ENCODE measurements at regions not wholly inside any gene's neighbourhood (a gene's known extent, or its start where the extent isn't known, plus 50 kb on each side); places are given as distances from the start of the nearest gene placed in this dataset.

DNA sequence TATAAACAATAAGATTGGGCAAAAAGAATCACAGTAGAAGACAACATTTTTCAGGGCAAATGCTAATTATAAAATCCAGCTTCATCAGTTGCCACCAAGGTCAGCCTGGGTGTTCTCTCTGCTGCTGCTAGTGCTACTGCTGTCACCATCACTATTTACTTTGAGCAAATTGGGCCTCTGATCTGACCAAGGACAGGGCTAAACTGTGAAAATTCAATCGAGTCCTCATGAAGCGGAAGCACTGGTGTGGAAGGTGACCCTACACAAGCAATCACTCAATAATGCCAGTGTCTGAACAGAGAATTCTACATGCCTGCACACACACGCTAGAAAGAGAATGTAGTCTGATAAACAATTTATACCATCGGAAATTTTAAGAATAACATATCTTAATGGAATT, 122.9 kb upstream of the TTC29 start:
- no peaks in the 10 kb centered on the region for H3K36me3 ChIP-seq (ENCODE audit: insufficient read depth, low read length)
- no peaks in the 10 kb centered on the region for H3K4me1 ChIP-seq (ENCODE audit: insufficient read depth, low read length)
- no peaks in the 10 kb centered on the region for H3K9me3 ChIP-seq (ENCODE audit: control insufficient read depth, insufficient read depth, low read length)
- no peak overlapping the region for H3K9ac ChIP-seq (ENCODE audit: low read depth, low read length)

DNA sequence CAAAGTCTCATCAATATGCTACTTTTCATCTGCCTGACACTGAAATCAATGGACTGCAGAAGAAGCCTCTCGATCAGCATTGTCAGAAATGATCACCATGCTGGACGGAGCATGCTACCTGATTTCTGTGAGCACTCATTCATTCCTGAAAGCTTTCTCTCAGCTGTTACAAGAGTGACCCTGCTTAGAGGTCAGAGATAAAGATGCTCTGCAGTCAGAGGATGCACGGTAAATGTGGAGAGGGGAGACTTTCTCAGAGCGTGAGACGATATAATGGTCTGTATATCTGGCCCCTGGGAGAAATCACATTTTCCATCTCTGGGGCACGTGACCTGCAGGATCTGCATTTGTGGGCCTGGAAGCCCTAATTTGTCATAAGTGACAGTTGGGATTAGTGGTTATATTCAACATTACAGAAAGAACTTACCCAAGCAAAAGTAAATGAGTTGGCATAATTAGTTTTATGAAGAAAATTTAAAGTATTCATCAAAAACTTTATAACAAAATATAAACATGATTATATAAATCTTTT, 125.6 kb upstream of the TTC29 start:
- no peak overlapping the region for H3K9ac ChIP-seq (ENCODE audit: low read depth, low read length)
- H3K4me1 ChIP-seq (ENCODE audit: insufficient read depth, low read length) = no peaks in the 10 kb centered on the region
- no peaks in the 10 kb centered on the region for H3K9me3 ChIP-seq (ENCODE audit: control insufficient read depth, insufficient read depth, low read length)
- no peaks in the 10 kb centered on the region for H3K36me3 ChIP-seq (ENCODE audit: insufficient read depth, low read length)

DNA sequence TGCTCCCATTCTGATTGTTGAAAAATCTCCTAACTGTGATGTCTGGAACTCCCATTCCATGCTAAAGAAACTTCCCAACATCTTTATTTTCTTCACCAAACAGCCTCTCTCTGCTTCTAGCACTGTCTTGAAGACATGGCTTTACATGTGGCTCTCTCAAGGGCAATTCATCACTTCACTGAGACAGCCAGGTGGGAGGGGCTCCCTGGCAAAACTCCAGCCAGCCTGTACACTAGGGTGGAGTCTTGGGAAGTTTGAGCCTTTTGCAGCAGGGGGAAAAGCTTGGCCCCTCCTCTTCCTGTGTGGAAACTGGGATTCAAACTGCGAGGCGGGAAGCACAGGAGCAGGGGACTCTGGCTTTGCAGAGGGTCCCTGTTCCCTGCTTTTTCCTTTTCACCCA, 130.5 kb upstream of the TTC29 start:
- H3K9me3 ChIP-seq (ENCODE audit: control insufficient read depth, insufficient read depth, low read length) = no peaks in the 10 kb centered on the region
- no peaks in the 10 kb centered on the region for H3K36me3 ChIP-seq (ENCODE audit: insufficient read depth, low read length)
- no peak overlapping the region for H3K9ac ChIP-seq (ENCODE audit: low read depth, low read length)
- H3K4me1 ChIP-seq (ENCODE audit: insufficient read depth, low read length) = no peaks in the 10 kb centered on the region

DNA sequence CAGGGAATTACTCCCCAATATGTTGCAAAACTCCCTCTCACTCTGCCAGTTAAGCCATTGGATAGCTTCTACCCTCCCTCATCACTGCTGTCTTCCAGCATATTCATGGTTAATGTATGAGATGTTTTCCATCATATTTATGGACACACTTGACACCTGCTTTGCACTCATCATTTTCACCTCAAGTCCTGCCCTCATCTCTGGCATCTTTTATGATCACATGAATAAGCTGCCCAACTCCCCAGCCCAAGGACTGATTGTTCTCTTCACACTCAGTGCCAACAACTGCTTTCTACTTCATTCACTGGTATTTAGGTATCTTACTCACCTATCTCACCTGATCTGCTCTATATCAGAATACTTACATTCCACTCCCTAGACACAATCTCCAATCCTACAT, 131.1 kb upstream of the TTC29 start:
- H3K36me3 ChIP-seq (ENCODE audit: insufficient read depth, low read length) = no peaks in the 10 kb centered on the region
- no peak overlapping the region for H3K9ac ChIP-seq (ENCODE audit: low read depth, low read length)

DNA sequence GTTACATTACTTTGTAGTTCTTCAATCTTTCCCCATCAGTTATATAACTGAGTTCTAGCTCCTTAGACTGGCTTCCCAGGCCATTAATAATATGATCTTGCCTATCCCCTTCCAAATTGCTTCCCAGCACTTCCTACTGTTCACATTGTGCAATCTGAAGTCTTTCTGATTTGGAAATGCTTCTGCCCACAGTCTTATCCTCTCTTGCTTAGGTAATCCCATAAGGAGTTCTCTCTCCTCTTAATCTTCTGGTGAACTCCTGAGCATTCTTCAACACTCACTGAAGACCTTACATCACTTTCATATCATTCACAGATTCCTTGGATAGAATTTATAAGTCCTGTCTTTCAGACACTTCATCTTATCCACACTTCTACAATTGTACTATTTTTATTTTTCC, 132.7 kb upstream of the TTC29 start:
- Histone ChIP-seq H3K9me3 (ENCODE audit: control insufficient read depth, insufficient read depth, low read length) (no peaks in the 10 kb centered on the region), H3K9ac (ENCODE audit: low read depth, low read length) (no peak overlapping the region), H3K36me3 (ENCODE audit: insufficient read depth, low read length) (no peaks in the 10 kb centered on the region), H3K4me1 (ENCODE audit: insufficient read depth, low read length) (no peaks in the 10 kb centered on the region)

More for the DNA sequence above, 131.1 kb upstream of the TTC29 start:
- no peaks in the 10 kb centered on the region for H3K4me1 ChIP-seq (ENCODE audit: insufficient read depth, low read length)
- H3K9me3 ChIP-seq (ENCODE audit: control insufficient read depth, insufficient read depth, low read length) = no peaks in the 10 kb centered on the region

DNA sequence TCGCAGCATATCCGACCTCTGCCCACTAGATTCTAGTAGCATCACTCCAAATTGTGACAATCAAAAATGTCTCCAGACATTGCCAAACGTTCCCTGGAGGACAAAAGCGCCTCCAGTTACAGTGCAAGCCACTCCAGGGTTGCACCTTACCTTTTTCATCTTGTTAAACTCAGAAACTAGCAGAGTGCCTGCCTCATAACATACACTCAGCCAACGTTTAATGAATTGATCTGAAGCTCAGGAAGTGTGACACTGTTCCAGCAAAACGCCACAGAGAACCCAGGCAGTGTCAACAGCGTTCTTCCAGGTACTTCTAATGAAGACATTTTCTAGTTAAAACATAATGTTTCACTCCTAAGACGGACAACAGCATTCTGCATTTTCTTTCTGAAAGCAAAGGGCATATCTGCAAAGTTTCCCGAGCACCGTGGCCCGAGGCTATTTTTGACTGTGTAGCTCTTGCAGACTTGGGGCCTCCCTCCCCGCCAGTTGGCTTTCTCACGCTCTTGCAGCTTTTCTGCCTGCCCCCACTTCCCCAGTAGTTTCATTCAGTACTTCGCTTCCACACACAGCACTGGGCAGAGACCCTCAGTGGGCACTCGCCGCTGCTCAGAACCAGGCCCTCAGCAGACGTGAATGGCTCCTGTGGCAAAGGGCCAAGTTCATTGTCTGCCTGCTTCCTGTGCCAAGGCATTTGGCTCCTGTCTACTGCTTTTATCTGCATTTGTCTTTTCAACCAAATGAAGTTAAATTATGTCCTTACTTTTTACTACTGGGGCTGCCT, 133.4 kb upstream of the TTC29 start:
- Histone ChIP-seq H3K9me3 (ENCODE audit: control insufficient read depth, insufficient read depth, low read length) (no peaks in the 10 kb centered on the region), H3K36me3 (ENCODE audit: insufficient read depth, low read length) (no peaks in the 10 kb centered on the region), H3K9ac (ENCODE audit: low read depth, low read length) (no peak overlapping the region)

DNA sequence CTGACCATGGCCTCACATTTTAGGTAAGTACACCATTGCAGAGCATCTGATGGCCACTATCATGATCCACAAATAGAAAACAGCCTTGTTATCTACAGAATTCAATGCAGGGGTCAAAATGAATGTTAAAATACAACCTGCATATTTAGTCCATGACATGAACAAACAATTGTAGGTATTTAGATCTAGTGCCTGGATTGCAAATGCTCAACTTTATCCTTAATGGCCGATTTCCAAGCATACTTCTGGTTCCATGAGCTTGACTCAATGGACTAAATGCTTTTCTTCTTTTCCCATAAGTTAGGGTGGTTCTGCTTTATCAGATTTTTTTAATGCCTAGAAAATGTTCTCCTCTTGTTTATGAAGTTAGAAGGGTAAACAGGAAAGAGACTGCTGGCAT, 139.2 kb upstream of the TTC29 start:
- H3K9ac ChIP-seq (ENCODE audit: low read depth, low read length) = no peak overlapping the region
- no peaks in the 10 kb centered on the region for H3K36me3 ChIP-seq (ENCODE audit: insufficient read depth, low read length)
- no peaks in the 10 kb centered on the region for H3K9me3 ChIP-seq (ENCODE audit: control insufficient read depth, insufficient read depth, low read length)
- peaks cover 4% of the 10 kb centered on the region; the same call in 1 of the 2 replicates for H3K4me1 ChIP-seq (ENCODE audit: insufficient read depth, low read length)

More for the DNA sequence above, 133.4 kb upstream of the TTC29 start:
- H3K4me1 ChIP-seq (ENCODE audit: insufficient read depth, low read length) = no peaks in the 10 kb centered on the region

DNA sequence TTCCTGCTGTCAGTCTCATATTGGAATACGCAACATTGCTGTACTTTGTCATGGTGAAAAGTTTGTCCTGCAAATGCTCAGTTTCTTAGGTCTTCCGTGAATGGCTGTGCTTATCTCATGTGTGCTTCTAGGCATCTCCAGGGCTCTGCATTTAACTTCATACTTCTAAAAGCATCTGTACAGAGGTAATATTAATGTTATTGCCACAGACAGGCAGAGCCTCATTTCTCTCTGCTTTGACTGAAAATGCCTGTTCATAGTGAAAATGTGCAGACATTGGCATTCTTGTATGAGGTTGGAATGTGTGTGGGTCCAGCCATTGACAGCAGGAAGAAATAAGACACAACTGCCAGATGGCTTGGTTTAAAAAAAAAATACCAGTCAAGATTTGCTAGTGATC, 140.1 kb upstream of the TTC29 start:
- H3K36me3 ChIP-seq (ENCODE audit: insufficient read depth, low read length) = no peaks in the 10 kb centered on the region
- H3K9me3 ChIP-seq (ENCODE audit: control insufficient read depth, insufficient read depth, low read length) = no peaks in the 10 kb centered on the region
- peaks cover 4% of the 10 kb centered on the region; the same call in 1 of the 2 replicates for H3K4me1 ChIP-seq (ENCODE audit: insufficient read depth, low read length)
- no peak overlapping the region for H3K9ac ChIP-seq (ENCODE audit: low read depth, low read length)

DNA sequence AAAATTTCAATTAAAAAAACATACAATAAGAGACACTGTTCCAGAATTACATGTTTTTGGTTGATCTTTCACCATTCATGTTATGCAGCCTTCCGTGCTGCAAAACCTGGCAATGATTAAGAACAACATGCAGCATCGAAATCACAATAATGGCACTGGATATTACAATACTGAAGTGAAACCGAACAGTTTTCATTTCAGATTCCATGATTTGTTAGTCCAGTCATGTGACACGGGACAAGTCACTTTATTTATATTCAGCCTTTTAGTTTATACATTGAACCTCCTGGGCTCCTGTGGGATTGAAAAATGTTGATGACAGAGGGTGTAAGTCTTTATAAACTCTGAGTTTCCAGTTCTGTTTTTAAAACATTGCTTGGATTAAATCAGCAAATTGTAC, 142.5 kb upstream of the TTC29 start:
- Histone ChIP-seq H3K9me3 (ENCODE audit: control insufficient read depth, insufficient read depth, low read length) (no peaks in the 10 kb centered on the region), H3K9ac (ENCODE audit: low read depth, low read length) (no peak overlapping the region), H3K4me1 (ENCODE audit: insufficient read depth, low read length) (peaks cover 4% of the 10 kb centered on the region; the same call in 1 of the 2 replicates), H3K36me3 (ENCODE audit: insufficient read depth, low read length) (no peaks in the 10 kb centered on the region)

DNA sequence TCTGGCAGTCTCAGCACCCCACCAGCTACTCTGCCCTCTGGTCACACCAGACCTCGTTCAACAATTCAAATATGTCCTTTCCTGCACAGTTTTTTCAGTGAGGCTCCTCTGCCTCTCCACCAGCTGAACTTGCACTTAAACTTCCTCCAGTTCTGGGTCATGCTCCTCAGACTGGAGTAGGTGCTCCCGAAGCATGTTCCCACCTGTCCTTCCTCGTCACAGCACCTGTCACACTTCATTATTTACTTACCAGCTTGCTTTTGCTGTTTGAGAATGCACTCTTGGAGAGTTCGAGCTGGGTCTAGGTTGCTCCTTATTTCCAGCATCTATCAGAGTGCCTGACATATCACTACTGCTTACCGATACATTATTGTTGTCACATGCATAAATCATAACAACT, 144.8 kb upstream of the TTC29 start:
- no peak overlapping the region for H3K9ac ChIP-seq (ENCODE audit: low read depth, low read length)
- H3K9me3 ChIP-seq (ENCODE audit: control insufficient read depth, insufficient read depth, low read length) = no peaks in the 10 kb centered on the region
- H3K4me1 ChIP-seq (ENCODE audit: insufficient read depth, low read length) = peaks cover 4% of the 10 kb centered on the region; the same call in 1 of the 2 replicates
- no peaks in the 10 kb centered on the region for H3K36me3 ChIP-seq (ENCODE audit: insufficient read depth, low read length)

DNA sequence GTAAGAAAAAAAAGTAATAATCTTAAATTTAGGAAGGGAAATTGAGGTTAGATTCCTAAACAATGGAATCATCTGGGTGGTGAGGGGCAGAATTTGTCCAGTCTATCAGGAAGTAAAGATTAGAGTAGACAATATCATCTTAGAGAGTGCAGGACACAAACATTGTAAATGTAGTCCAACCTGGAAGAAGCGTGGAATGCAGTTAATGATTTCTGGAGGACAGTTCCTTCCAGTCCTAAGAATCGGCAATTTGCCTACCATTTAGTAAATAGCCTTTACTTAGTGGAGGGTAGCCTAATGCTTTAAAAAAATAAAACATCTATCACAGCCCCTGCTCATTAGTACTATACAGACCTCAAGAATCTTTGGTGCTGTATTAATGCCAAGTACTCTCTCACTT, 147.5 kb upstream of the TTC29 start:
- Histone ChIP-seq H3K9ac (ENCODE audit: low read depth, low read length) (no peak overlapping the region), H3K4me1 (ENCODE audit: insufficient read depth, low read length) (peaks cover 4% of the 10 kb centered on the region; the same call in 1 of the 2 replicates), H3K9me3 (ENCODE audit: control insufficient read depth, insufficient read depth, low read length) (no peaks in the 10 kb centered on the region), H3K36me3 (ENCODE audit: insufficient read depth, low read length) (no peaks in the 10 kb centered on the region)

DNA sequence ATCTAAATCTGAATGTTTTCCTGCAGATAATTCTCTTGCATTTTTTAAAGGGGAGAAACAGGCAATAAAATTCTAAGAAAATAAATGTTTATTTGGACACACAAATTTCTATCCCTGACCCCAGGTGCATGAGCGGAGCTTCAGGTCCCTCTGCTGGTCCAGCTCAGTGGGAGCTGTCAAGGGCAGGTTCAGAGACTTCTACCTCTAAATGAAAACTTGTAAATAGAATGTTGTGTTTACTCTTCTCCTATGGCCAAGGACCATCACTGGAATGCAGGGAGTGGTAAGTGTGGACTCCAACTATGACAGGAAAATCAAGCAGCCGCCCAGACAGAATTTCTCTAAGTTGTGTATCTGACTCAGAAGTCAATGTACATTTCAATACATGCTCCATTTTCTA, 148.6 kb upstream of the TTC29 start:
- Histone ChIP-seq H3K4me1 (ENCODE audit: insufficient read depth, low read length) (no peaks in the 10 kb centered on the region), H3K36me3 (ENCODE audit: insufficient read depth, low read length) (no peaks in the 10 kb centered on the region), H3K9ac (ENCODE audit: low read depth, low read length) (no peak overlapping the region), H3K9me3 (ENCODE audit: control insufficient read depth, insufficient read depth, low read length) (no peaks in the 10 kb centered on the region)

DNA sequence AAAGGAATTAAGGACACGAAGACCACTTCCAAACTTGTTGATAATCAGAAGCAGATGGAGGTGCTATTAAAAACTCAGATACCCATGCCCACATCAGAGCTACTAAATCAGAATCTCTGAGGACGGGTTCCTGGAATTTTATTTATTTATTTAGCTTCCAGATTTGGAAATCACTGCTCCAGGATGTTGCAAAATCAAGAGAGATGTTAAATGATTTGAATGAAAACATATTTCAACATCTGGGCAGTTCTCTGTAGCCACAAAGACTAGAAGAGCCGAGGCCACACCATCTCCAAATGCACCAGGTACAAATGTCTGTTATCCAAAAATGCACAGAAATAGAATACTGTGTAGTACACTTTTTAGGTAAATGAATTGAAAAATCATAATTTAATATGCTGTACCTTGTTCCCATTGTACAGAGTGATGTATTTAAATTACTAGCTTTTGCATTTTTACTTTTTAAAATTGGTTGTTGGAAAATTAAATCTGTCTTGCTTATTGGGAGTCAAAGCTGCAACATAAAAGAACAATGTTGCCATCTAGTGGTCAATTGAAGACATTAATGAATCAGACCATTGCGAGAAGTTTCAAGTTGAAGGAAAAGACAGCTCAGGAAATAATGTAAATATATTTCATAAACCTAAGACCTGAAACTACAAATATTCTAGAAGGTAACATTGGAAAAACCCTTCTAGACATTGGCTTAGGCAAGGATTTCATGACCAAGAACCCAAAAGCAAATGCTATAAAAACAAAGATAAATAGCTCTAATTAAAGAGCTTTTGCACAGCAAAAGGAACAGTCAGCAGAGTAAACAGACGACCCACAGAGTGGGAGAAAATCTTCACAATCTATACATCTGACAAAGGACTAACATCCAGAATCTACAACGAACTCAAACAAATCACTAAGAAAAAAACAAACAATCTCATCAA, 151.3 kb upstream of the TTC29 start:
- H3K9ac ChIP-seq (ENCODE audit: low read depth, low read length) = no peak overlapping the region

DNA sequence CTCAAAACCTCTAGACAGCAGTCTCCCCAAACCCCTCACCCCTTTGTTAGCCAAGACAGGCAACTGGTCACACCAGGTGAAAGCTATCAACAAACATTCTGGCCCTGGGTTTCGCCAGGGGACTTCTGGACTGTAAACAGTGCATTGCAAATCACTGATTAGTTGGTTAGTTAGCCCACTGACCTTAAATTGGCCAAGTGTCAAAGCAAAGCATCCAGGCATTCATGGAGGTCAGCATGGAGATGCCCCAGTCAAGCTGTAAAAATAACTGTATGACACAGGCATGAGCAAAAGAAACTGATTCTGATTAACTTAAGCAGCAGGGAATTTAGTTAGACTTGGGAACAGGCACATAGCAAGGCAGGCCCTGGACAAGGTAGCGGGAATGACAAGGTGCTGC, 156.0 kb upstream of the TTC29 start:
- no peak overlapping the region for H3K9ac ChIP-seq (ENCODE audit: low read depth, low read length)
- H3K4me1 ChIP-seq (ENCODE audit: insufficient read depth, low read length) = peaks cover 7% of the 10 kb centered on the region; the same call in 1 of the 2 replicates
- no peaks in the 10 kb centered on the region for H3K9me3 ChIP-seq (ENCODE audit: control insufficient read depth, insufficient read depth, low read length)
- no peaks in the 10 kb centered on the region for H3K36me3 ChIP-seq (ENCODE audit: insufficient read depth, low read length)

More for the DNA sequence above, 151.3 kb upstream of the TTC29 start:
- Histone ChIP-seq H3K36me3 (ENCODE audit: insufficient read depth, low read length) (no peaks in the 10 kb centered on the region), H3K4me1 (ENCODE audit: insufficient read depth, low read length) (no peaks in the 10 kb centered on the region), H3K9me3 (ENCODE audit: control insufficient read depth, insufficient read depth, low read length) (no peaks in the 10 kb centered on the region)
